ENCODE measurements at regions not wholly inside any gene's neighbourhood (a gene's known extent, or its start where the extent isn't known, plus 50 kb on each side); places are given as distances from the start of the nearest gene placed in this dataset.

GRCh38 chr13:70189981-70190380, 81.7 kb upstream of the KLHL1 start:
- TF ChIP-seq, protein P1, sequence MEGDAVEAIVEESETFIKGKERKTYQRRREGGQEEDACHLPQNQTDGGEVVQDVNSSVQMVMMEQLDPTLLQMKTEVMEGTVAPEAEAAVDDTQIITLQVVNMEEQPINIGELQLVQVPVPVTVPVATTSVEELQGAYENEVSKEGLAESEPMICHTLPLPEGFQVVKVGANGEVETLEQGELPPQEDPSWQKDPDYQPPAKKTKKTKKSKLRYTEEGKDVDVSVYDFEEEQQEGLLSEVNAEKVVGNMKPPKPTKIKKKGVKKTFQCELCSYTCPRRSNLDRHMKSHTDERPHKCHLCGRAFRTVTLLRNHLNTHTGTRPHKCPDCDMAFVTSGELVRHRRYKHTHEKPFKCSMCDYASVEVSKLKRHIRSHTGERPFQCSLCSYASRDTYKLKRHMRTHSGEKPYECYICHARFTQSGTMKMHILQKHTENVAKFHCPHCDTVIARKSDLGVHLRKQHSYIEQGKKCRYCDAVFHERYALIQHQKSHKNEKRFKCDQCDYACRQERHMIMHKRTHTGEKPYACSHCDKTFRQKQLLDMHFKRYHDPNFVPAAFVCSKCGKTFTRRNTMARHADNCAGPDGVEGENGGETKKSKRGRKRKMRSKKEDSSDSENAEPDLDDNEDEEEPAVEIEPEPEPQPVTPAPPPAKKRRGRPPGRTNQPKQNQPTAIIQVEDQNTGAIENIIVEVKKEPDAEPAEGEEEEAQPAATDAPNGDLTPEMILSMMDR (IDR thresholded peaks at IDR 0.05), result no peak
- TF ChIP-seq POLR2A (IDR thresholded peaks at IDR 0.05), result no peak
